ENCODE measurements at regions not wholly inside any gene's neighbourhood (a gene's known extent, or its start where the extent isn't known, plus 50 kb on each side); places are given as distances from the start of the nearest gene placed in this dataset.

GRCh38 chr4:180937083-180937482, 1306.1 kb upstream of the TENM3 start:
- TF ChIP-seq, protein P1, sequence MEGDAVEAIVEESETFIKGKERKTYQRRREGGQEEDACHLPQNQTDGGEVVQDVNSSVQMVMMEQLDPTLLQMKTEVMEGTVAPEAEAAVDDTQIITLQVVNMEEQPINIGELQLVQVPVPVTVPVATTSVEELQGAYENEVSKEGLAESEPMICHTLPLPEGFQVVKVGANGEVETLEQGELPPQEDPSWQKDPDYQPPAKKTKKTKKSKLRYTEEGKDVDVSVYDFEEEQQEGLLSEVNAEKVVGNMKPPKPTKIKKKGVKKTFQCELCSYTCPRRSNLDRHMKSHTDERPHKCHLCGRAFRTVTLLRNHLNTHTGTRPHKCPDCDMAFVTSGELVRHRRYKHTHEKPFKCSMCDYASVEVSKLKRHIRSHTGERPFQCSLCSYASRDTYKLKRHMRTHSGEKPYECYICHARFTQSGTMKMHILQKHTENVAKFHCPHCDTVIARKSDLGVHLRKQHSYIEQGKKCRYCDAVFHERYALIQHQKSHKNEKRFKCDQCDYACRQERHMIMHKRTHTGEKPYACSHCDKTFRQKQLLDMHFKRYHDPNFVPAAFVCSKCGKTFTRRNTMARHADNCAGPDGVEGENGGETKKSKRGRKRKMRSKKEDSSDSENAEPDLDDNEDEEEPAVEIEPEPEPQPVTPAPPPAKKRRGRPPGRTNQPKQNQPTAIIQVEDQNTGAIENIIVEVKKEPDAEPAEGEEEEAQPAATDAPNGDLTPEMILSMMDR (IDR thresholded peaks at IDR 0.05): no peak
- no peak for TF ChIP-seq POLR2A (IDR thresholded peaks at IDR 0.05)
